ENCODE measurements at regions not wholly inside any gene's neighbourhood (a gene's known extent, or its start where the extent isn't known, plus 50 kb on each side); places are given as distances from the start of the nearest gene placed in this dataset.
"Not testable (repeated sequence)": the region's sequence is repeated elsewhere in the genome, so short reads cannot be mapped to it uniquely, and the experiment has no call there.

GRCh38 chr3:22381564-22381963 is 630.6 kb upstream of the ZNF385D start:
- not testable (repeated sequence) for H3K36me3 ChIP-seq (replicated peaks; ENCODE audit: control insufficient read depth, insufficient read depth, low read length); H3K27me3 ChIP-seq (ENCODE audit: control insufficient read depth, insufficient read depth, low read length); DNase-seq; H3K4me3 ChIP-seq (ENCODE audit: insufficient read depth, low read depth, low read length)

DNA sequence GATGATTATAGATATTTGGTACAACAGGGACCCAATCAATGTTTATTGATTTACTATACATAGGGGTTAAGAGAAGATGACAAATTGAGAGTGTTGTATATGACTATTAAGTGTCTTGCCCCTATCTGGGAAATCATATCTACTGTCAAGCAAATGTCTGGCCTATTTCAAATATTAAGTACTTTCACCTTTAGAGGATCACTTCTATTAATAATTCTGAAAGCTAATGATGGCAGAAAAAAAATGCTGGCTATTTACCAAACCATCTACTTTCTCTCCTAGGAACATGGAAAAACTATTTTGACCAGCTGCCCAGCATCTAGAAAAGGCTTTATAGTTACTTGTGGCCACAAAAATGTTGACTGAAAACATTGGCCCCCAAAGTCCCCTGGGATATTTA is 632.3 kb upstream of the ZNF385D start:
- H3K4me3 ChIP-seq (ENCODE audit: insufficient read depth, low read depth, low read length): no peak overlapping the region
- H3K27me3 ChIP-seq (ENCODE audit: control insufficient read depth, insufficient read depth, low read length): no peaks in the 10 kb centered on the region; the same call in 1 of the 2 replicates
- H3K36me3 ChIP-seq (replicated peaks; ENCODE audit: control insufficient read depth, insufficient read depth, low read length): no peaks in the 10 kb centered on the region
- no peak for DNase-seq

- Histone ChIP-seq H3K36me3 (replicated peaks; ENCODE audit: control insufficient read depth, insufficient read depth, low read length) (no peaks in the 10 kb centered on the region), H3K4me3 (ENCODE audit: insufficient read depth, low read depth, low read length) (no peak overlapping the region), H3K27me3 (ENCODE audit: control insufficient read depth, insufficient read depth, low read length) (no peaks in the 10 kb centered on the region)
- no peak for DNase-seq
These were observed 635.1 kb upstream of the ZNF385D start for GRCh38 chr3:22386107-22386506.

- Histone ChIP-seq H3K27me3 (ENCODE audit: control insufficient read depth, insufficient read depth, low read length) (no peaks in the 10 kb centered on the region), H3K36me3 (replicated peaks; ENCODE audit: control insufficient read depth, insufficient read depth, low read length) (no peaks in the 10 kb centered on the region), H3K4me3 (ENCODE audit: insufficient read depth, low read depth, low read length) (no peak overlapping the region)
- DNase-seq: no peak
These were observed 641.3 kb upstream of the ZNF385D start for GRCh38 chr3:22392286-22392685.

DNA sequence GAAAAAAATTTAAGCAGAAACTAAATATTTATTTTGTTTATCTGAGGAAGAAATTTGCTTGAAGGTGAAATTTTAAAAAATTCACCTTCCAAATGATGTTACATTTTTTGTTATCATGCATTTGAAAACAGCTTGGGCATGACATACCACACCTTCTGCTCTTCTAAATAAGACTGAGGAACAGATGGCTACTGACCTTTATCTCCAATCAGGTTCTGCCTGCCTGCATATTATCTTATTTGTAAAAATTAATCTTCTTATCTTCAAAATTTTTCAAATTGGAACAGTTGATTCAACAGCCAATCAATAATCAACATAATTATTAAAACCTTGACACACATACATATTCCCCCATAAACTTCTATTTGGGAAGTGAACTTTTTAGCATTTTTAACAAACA is 641.8 kb upstream of the ZNF385D start:
- DNase-seq: no peak
- no peaks in the 10 kb centered on the region for H3K36me3 ChIP-seq (replicated peaks; ENCODE audit: control insufficient read depth, insufficient read depth, low read length)

GRCh38 chr3:22399566-22399965 is 648.6 kb upstream of the ZNF385D start:
- H3K36me3 ChIP-seq (replicated peaks; ENCODE audit: control insufficient read depth, insufficient read depth, low read length): no peaks in the 10 kb centered on the region

More for the DNA sequence above, 641.8 kb upstream of the ZNF385D start:
- H3K27me3 ChIP-seq (ENCODE audit: control insufficient read depth, insufficient read depth, low read length): no peaks in the 10 kb centered on the region
- H3K4me3 ChIP-seq (ENCODE audit: insufficient read depth, low read depth, low read length): no peak overlapping the region

GRCh38 chr3:22401499-22401898 is 650.5 kb upstream of the ZNF385D start:
- Histone ChIP-seq H3K4me3 (ENCODE audit: insufficient read depth, low read depth, low read length) (no peak overlapping the region), H3K36me3 (replicated peaks; ENCODE audit: control insufficient read depth, insufficient read depth, low read length) (no peaks in the 10 kb centered on the region), H3K27me3 (ENCODE audit: control insufficient read depth, insufficient read depth, low read length) (no peaks in the 10 kb centered on the region)
- no peak for DNase-seq

More at GRCh38 chr3:22399566-22399965, 648.6 kb upstream of the ZNF385D start:
- Histone ChIP-seq H3K4me3 (ENCODE audit: insufficient read depth, low read depth, low read length) (no peak overlapping the region), H3K27me3 (ENCODE audit: control insufficient read depth, insufficient read depth, low read length) (no peaks in the 10 kb centered on the region)
- no peak for DNase-seq

DNA sequence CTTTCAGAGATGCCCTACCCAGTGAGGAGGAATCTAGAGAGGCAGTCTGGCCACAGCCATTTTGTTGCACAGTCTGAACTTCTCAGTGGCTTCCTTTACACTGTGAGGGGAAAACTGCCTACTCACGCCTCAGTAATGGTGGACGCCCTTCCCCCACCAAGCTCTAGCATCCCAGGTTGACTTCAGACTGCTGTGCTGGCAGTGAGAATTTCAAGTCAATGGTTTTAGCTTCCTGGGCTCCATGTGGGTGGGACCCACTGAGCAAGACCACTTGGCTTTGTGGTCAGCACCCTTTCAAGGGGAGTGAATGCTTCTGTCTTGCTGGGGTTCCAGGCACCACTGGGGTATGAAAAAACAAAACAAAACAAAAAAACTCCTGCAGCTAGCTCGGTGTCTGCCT is 663.2 kb upstream of the ZNF385D start:
- Histone ChIP-seq H3K36me3 (replicated peaks; ENCODE audit: control insufficient read depth, insufficient read depth, low read length) (no peaks in the 10 kb centered on the region), H3K27me3 (ENCODE audit: control insufficient read depth, insufficient read depth, low read length) (no peaks in the 10 kb centered on the region), H3K4me3 (ENCODE audit: insufficient read depth, low read depth, low read length) (no peak overlapping the region)
- DNase-seq: no peak

DNA sequence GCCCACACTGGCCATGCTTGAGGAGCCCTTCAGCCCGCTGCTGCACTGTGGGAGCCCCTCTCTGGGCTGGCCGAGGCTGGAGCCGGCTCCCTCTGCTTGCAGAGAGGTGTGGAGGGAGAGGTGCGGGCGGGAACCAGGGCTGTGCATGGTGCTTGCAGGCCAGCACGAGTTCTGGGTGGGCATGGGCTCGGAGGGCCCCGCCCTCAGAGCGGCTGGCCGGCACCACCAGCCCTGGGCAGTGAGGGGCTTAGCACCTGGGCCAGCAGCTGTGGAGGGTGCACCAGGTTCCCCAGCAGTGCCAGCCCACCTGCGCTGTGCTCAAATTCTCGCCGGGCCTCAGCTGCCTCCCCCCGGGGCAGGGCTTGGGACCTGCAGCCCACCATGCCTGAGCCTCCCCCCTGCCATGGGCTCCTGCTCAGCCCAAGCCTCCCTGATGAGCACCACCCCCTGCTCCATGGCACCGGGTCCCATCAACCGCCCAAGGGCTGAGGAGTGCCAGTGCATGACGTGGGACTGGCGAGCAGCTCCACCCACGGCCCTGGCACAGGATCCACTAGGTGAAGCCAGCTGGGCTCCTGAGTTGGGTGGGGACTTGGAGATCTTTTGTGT is 665.9 kb upstream of the ZNF385D start:
- not testable (repeated sequence) for H3K27me3 ChIP-seq (ENCODE audit: control insufficient read depth, insufficient read depth, low read length); H3K36me3 ChIP-seq (replicated peaks; ENCODE audit: control insufficient read depth, insufficient read depth, low read length); H3K4me3 ChIP-seq (ENCODE audit: insufficient read depth, low read depth, low read length); DNase-seq

DNA sequence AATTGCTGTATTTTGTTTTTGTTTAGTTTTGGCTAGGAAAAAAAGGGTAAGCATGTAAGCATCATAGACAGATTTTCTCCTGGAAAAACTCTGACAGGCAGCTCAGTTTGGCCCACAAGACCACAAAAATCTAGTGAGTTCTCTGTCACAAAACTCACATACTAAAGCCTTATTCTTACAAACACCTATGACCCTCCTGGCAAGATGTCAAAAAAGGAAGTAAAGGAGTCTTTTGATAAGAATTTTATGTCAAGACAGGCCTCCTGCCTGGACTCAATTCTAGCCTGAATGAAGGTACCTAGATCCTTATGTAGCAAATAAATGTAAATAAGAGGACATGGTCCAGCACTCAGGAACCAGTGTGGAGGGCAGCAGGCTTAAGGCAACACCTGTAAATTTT is 668.3 kb upstream of the ZNF385D start:
- H3K36me3 ChIP-seq (replicated peaks; ENCODE audit: control insufficient read depth, insufficient read depth, low read length): no peaks in the 10 kb centered on the region
- H3K27me3 ChIP-seq (ENCODE audit: control insufficient read depth, insufficient read depth, low read length): no peaks in the 10 kb centered on the region
- DNase-seq: no peak
- H3K4me3 ChIP-seq (ENCODE audit: insufficient read depth, low read depth, low read length): no peak overlapping the region

DNA sequence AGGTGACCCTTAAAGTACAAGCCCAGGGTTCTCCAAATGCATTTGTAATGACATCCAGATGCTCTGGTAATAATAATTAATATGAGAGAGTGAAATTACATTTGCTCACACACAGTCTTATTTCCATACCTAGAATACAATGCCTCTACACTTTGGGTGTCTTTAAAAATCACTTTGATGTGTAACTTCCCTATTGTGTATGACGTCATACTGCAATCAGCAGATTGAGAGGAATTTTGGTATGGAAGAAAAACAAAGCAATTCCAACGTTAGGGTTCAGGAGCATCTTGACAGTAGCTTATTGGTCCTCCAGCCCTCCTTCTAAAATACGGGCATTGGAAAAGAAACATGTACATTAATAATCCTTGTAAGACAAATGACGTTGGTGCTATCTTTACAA is 670.6 kb upstream of the ZNF385D start:
- H3K4me3 ChIP-seq (ENCODE audit: insufficient read depth, low read depth, low read length): no peak overlapping the region
- no peaks in the 10 kb centered on the region for H3K27me3 ChIP-seq (ENCODE audit: control insufficient read depth, insufficient read depth, low read length)
- H3K36me3 ChIP-seq (replicated peaks; ENCODE audit: control insufficient read depth, insufficient read depth, low read length): no peaks in the 10 kb centered on the region
- no peak for DNase-seq

DNA sequence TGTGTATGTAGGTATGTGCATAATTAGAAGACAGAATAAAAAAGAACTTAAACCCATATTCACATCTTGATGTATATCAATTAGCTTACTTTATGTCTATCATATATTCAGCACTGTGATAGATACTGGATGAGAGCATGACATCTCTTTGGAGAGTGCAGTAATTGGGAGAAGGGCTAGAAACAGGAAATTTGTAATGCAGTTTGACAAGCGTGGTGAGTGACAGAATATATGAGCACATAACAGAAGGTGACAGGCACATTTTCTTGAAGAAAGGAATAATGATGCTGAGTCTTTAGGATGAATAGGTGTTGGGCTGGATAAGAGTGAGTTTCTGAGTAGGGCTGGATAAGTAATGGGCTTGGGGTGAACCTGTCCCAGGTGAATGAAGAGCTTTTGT is 680.3 kb upstream of the ZNF385D start:
- H3K27me3 ChIP-seq (ENCODE audit: control insufficient read depth, insufficient read depth, low read length): no peaks in the 10 kb centered on the region
- no peaks in the 10 kb centered on the region for H3K36me3 ChIP-seq (replicated peaks; ENCODE audit: control insufficient read depth, insufficient read depth, low read length)
- H3K4me3 ChIP-seq (ENCODE audit: insufficient read depth, low read depth, low read length): no peak overlapping the region
- no peak for DNase-seq

GRCh38 chr3:22439626-22440025 is 688.6 kb upstream of the ZNF385D start:
- no peaks in the 10 kb centered on the region for H3K27me3 ChIP-seq (ENCODE audit: control insufficient read depth, insufficient read depth, low read length)
- no peaks in the 10 kb centered on the region for H3K36me3 ChIP-seq (replicated peaks; ENCODE audit: control insufficient read depth, insufficient read depth, low read length)
- H3K4me3 ChIP-seq (ENCODE audit: insufficient read depth, low read depth, low read length): no peak overlapping the region
- no peak for DNase-seq

DNA sequence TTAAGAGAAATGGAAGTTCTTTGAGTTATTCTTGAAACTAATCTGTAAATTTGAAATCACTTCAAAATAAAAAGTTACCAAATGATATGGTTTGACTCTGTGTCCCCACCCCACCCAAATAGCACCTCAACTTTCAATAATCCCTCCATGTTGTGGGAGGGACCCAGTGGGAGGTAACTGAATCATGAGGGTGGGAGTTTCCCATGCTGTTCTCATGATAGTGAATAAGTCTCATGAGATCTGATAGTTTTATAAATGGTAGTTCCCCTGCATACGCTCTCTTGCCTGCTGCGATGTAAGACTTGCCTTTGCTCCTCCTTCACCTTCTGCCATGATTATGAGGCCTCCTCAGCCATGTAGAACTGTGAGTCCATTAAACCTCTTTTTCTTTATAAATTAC is 690.7 kb upstream of the ZNF385D start:
- Histone ChIP-seq H3K27me3 (ENCODE audit: control insufficient read depth, insufficient read depth, low read length) (no peaks in the 10 kb centered on the region), H3K36me3 (replicated peaks; ENCODE audit: control insufficient read depth, insufficient read depth, low read length) (no peaks in the 10 kb centered on the region), H3K4me3 (ENCODE audit: insufficient read depth, low read depth, low read length) (no peak overlapping the region)
- no peak for DNase-seq

- DNase-seq: no peak
- no peak overlapping the region for H3K4me3 ChIP-seq (ENCODE audit: insufficient read depth, low read depth, low read length)
- H3K36me3 ChIP-seq (replicated peaks; ENCODE audit: control insufficient read depth, insufficient read depth, low read length): no peaks in the 10 kb centered on the region
- no peaks in the 10 kb centered on the region for H3K27me3 ChIP-seq (ENCODE audit: control insufficient read depth, insufficient read depth, low read length)
These were observed 692.7 kb upstream of the ZNF385D start for GRCh38 chr3:22443571-22444233.

All from H7 (cell line).